Smooth muscle cell (in vitro differentiated cells): ENCODE measurements at regions not wholly inside any gene's neighbourhood (a gene's known extent, or its start where the extent isn't known, plus 50 kb on each side); places are given as distances from the start of the nearest gene placed in this dataset.

Experiments used
- DNase-seq: peaks from one replicate; lab custom pipeline; 2025; ENCODE audit not compliant: unreplicated experiment; lab: John Stamatoyannopoulos, UW
- H2AFZ ChIP-seq: fragments of 200-600 bp; sonication (generic); 2 replicates; pipeline ENCODE4 v1.6.0; 2016; ENCODE audit warnings: antibody characterized with exemption, low read depth, mild to moderate bottlenecking
- H3F3A ChIP-seq: fragments of 200-600 bp; sonication (generic); 2 replicates; pipeline ENCODE4 v1.6.0; 2017; ENCODE audit warnings: antibody characterized with exemption, low read depth
- H3K27ac ChIP-seq: fragments of 200-600 bp; sonication (generic); 2 replicates; pipeline ENCODE4 v1.5.1; 2016; ENCODE audit warnings: low read depth, mild to moderate bottlenecking
- H3K27me3 ChIP-seq: fragments of 200-600 bp; sonication (generic); 2 replicates; pipeline ENCODE4 v1.6.1; 2016; ENCODE audit warnings: low read depth, mild to moderate bottlenecking
- H3K36me3 ChIP-seq: fragments of 200-600 bp; sonication (generic); 2 replicates; pipeline ENCODE4 v1.5.1; 2016; ENCODE audit warnings: low read depth
- H3K4me1 ChIP-seq: fragments of 200-600 bp; sonication (generic); 2 replicates; pipeline ENCODE4 v1.5.1; 2016; ENCODE audit warnings: low read depth
- H3K4me2 ChIP-seq: fragments of 200-600 bp; sonication (generic); 2 replicates; pipeline ENCODE4 v1.6.0; 2016; ENCODE audit warnings: mild to moderate bottlenecking
- H3K4me3 ChIP-seq: fragments of 200-600 bp; sonication (generic); 2 replicates; pipeline ENCODE4 v1.5.1; 2016; ENCODE audit warnings: mild to moderate bottlenecking
- H3K79me2 ChIP-seq: fragments of 200-600 bp; sonication (generic); 2 replicates; pipeline ENCODE4 v1.6.0; 2016; ENCODE audit warnings: low read depth, mild to moderate bottlenecking
- H3K9ac ChIP-seq: fragments of 200-600 bp; sonication (generic); 2 replicates; pipeline ENCODE4 v1.6.0; 2016; ENCODE audit warnings: low read depth
- H3K9me3 ChIP-seq: fragments of 200-600 bp; sonication (generic); replicated peaks from 2 replicates; pipeline ENCODE4 v1.5.1; 2016; ENCODE audit warnings: low read depth
- H4K20me1 ChIP-seq: fragments of 200-600 bp; sonication (generic); 2 replicates; pipeline ENCODE4 v1.6.0; 2016; ENCODE audit warnings: low read depth
- WGBS: methylation state at CpG from one replicate; pipeline ENCODE4 v1.1.7; 2016; ENCODE audit warnings: low lambda C conversion rate; 5-methylcytosine and 5-hydroxymethylcytosine counted together
- TF ChIP-seq, protein P1 (sequence below): fragments of 200-600 bp; sonication (generic); IDR thresholded peaks from 2 replicates; pipeline ENCODE4 v1.5.1; 2017; ENCODE audit warnings: borderline replicate concordance, mild to moderate bottlenecking, antibody characterized with exemption; ENCODE audit not compliant: insufficient read depth, poor library complexity, severe bottlenecking

- Histone ChIP-seq H2AFZ (no peak overlapping the region), H3F3A (no peaks in the 10 kb centered on the region), H3K36me3 (no peaks in the 10 kb centered on the region), H3K4me3 (no peak overlapping the region), H3K9ac (no peak overlapping the region), H4K20me1 (no peaks in the 10 kb centered on the region), H3K4me2 (no peak overlapping the region), H3K79me2 (no peaks in the 10 kb centered on the region), H3K27ac (no peak overlapping the region), H3K9me3 (no peaks in the 10 kb centered on the region), H3K4me1 (no peaks in the 10 kb centered on the region), H3K27me3 (no peaks in the 10 kb centered on the region)
- WGBS = 70% methylated on average over 8 of the region's 8 CpGs
- TF ChIP-seq, protein P1, sequence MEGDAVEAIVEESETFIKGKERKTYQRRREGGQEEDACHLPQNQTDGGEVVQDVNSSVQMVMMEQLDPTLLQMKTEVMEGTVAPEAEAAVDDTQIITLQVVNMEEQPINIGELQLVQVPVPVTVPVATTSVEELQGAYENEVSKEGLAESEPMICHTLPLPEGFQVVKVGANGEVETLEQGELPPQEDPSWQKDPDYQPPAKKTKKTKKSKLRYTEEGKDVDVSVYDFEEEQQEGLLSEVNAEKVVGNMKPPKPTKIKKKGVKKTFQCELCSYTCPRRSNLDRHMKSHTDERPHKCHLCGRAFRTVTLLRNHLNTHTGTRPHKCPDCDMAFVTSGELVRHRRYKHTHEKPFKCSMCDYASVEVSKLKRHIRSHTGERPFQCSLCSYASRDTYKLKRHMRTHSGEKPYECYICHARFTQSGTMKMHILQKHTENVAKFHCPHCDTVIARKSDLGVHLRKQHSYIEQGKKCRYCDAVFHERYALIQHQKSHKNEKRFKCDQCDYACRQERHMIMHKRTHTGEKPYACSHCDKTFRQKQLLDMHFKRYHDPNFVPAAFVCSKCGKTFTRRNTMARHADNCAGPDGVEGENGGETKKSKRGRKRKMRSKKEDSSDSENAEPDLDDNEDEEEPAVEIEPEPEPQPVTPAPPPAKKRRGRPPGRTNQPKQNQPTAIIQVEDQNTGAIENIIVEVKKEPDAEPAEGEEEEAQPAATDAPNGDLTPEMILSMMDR = no peak
- no peak for DNase-seq
These were observed 636.6 kb downstream of the MID1IP1 start for GRCh38 chrX:39437670-39438441.

DNA sequence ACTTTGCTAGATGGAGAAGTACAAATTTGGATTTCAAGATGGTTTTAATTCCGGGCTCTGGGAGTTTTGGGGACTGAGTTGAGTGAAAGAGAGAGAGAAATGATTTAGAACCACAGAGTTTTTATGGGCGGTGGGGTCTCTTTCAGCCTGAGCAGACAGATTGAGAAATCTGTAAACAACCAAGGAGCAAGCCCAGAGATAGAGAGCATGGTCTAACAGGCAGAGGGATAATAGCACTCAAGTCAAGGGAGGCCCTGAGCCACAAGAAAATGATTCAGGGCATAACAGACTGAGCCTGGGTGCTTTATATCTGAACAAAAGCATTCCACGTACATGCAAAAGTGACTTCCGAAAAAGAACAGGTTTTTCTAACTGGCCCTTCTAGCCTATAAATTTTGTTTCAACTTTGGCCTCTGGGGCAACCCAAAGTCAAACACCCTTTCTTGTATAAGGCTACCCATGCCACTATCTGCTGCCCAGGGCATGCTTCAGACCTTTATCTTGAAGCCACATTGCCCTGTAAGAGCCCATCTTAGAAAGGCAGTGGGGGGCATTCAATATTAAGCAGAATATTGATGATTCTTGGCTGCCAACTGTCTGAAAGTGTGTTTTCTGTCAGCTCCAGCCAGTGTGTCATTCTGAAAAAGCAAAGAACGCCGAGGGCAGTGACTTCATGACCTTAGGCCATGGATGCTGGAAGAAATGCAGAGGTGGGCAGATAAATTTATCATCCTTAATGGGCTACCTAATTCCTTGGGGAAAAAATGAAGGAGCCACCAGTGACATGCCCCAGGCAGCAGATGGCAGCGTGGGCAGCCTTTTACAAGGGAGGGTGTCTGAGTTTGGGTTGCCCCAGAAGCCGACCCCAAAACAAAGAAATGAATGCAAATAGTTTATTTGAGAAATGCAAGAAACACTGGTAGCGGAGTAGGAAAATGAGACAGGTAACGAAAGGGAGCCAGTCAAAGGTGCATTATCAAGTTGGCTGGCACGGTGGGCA is 637.6 kb downstream of the MID1IP1 start:
- Histone ChIP-seq H3K79me2 (no peaks in the 10 kb centered on the region), H2AFZ (no peak overlapping the region), H3K36me3 (no peaks in the 10 kb centered on the region), H3K9ac (no peak overlapping the region), H3K4me1 (no peaks in the 10 kb centered on the region), H3K4me2 (no peak overlapping the region), H3K9me3 (no peaks in the 10 kb centered on the region), H3K27me3 (no peaks in the 10 kb centered on the region), H3K27ac (no peak overlapping the region), H4K20me1 (no peaks in the 10 kb centered on the region), H3K4me3 (no peak overlapping the region), H3F3A (no peaks in the 10 kb centered on the region)
- TF ChIP-seq, protein P1 = peak; percentile 25
- 71% methylated on average over 11 of the region's 11 CpGs for WGBS
- DNase-seq = no peak

- no peak overlapping the region for H3K27ac ChIP-seq
- H3K4me3 ChIP-seq = no peak overlapping the region
- H3K36me3 ChIP-seq = no peaks in the 10 kb centered on the region
- no peaks in the 10 kb centered on the region for H3K79me2 ChIP-seq
- no peaks in the 10 kb centered on the region for H3K9me3 ChIP-seq
- H3K27me3 ChIP-seq = no peaks in the 10 kb centered on the region
- DNase-seq = no peak
- no peaks in the 10 kb centered on the region for H3K4me1 ChIP-seq
- no peaks in the 10 kb centered on the region for H3F3A ChIP-seq
- H2AFZ ChIP-seq = no peak overlapping the region
- peak overlapping the region; percentile 20 for H3K4me2 ChIP-seq
- TF ChIP-seq, protein P1 = no peak
- no peaks in the 10 kb centered on the region for H4K20me1 ChIP-seq
- H3K9ac ChIP-seq = no peak overlapping the region
- WGBS = 45% methylated on average over 11 of the region's 11 CpGs
These were observed 638.9 kb downstream of the MID1IP1 start for GRCh38 chrX:39439906-39440798.
